Endodermal cell (in vitro differentiated cells): ENCODE measurements at regions not wholly inside any gene's neighbourhood (a gene's known extent, or its start where the extent isn't known, plus 50 kb on each side); places are given as distances from the start of the nearest gene placed in this dataset.
A peak's percentile ranks its signal among the peaks of the same experiment; 100 is the strongest.

Source experiments
- DNase-seq: peaks from one replicate; pipeline ENCODE4 v3.0.0-alpha.2; 2017
- H3K27ac ChIP-seq: 2 replicates; pipeline ENCODE4 v1.5.1; 2013; ENCODE audit warnings: mild to moderate bottlenecking, low read depth, low read length, moderate library complexity
- H3K27me3 ChIP-seq: 2 replicates; pipeline ENCODE4 v1.6.1; 2013; ENCODE audit warnings: mild to moderate bottlenecking, low read length, moderate library complexity; ENCODE audit not compliant: insufficient read depth, control insufficient read depth, poor library complexity, severe bottlenecking
- H3K36me3 ChIP-seq: 2 replicates; pipeline ENCODE4 v1.7.0; 2013; ENCODE audit warnings: mild to moderate bottlenecking, low read length, moderate library complexity; ENCODE audit not compliant: control insufficient read depth, insufficient read depth
- H3K4me1 ChIP-seq: one replicate; pipeline ENCODE4 v1.7.0; 2013; ENCODE audit warnings: low read length; ENCODE audit not compliant: control insufficient read depth, insufficient read depth
- H3K4me3 ChIP-seq: 2 replicates; pipeline ENCODE4 v1.5.1; 2013; ENCODE audit warnings: mild to moderate bottlenecking, low read length, moderate library complexity
- H3K9ac ChIP-seq: 2 replicates; pipeline ENCODE4 v1.6.1; 2013; ENCODE audit warnings: mild to moderate bottlenecking, low read length, moderate library complexity; ENCODE audit not compliant: poor library complexity, severe bottlenecking; ENCODE audit errors: extremely low read depth
- H3K9me3 ChIP-seq: 2 replicates; pipeline ENCODE4 v1.6.1; 2013; ENCODE audit warnings: mild to moderate bottlenecking, low read length, moderate library complexity; ENCODE audit not compliant: control insufficient read depth
- H3K27ac Mint-ChIP-seq: 2 replicates; pipeline ENCODE4 v1.8.0; 2020; ENCODE audit warnings: mixed read lengths
- H3K27me3 Mint-ChIP-seq: 2 replicates; pipeline ENCODE4 v1.8.0; 2021; ENCODE audit warnings: mild to moderate bottlenecking, mixed read lengths; ENCODE audit not compliant: insufficient read depth
- H3K36me3 Mint-ChIP-seq: 2 replicates; pipeline ENCODE4 v1.8.0; 2020; ENCODE audit warnings: low read depth, mixed read lengths
- H3K4me1 Mint-ChIP-seq: 2 replicates; pipeline ENCODE4 v1.8.0; 2020; ENCODE audit warnings: mixed read lengths
- H3K4me3 Mint-ChIP-seq: 2 replicates; pipeline ENCODE4 v1.8.0; 2020; ENCODE audit warnings: mild to moderate bottlenecking, moderate library complexity, mixed read lengths
- H3K9me3 Mint-ChIP-seq: 2 replicates; pipeline ENCODE4 v1.8.0; 2020; ENCODE audit warnings: mild to moderate bottlenecking, mixed read lengths
- WGBS, 2 experiments: methylation state at CpG; one replicate each; pipeline versions ENCODE4 v1.1.5 to v1.1.7; 2013; ENCODE audit warnings: missing lambda C conversion rate in 2 of 2, mixed read lengths in 1 of 2; ENCODE audit not compliant: insufficient coverage in 1 of 2, insufficient read length in 1 of 2; 5-methylcytosine and 5-hydroxymethylcytosine counted together
- TF ChIP-seq, protein P1 (sequence below): fragments of 200-600 bp; sonication (generic); conservative IDR thresholded peaks from 2 replicates; pipeline ENCODE4 v1.5.0; 2021; ENCODE audit warnings: antibody characterized with exemption, mild to moderate bottlenecking

DNA sequence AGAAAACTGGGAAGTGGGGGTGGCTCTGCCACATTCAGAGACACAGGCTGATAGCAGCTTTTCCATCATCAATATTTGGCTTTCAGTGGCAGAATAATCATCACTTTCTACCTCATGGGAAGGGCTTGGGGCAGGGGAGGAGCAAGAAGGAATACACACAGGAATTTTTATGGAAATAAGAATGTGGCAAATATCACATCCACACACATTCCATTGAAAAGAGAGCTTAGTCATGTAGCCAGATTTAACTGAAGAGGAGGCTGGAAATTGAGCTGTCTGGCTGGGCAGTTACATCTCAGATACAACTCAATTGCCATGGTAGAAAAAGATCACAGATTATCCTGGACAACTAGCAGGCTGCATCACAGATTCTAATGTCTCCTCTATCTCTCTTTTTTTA lies 1474.0 kb upstream of the ACVR2A start:
- no peak overlapping the region for H3K27ac ChIP-seq
- no peaks in the 10 kb centered on the region for H3K27me3 ChIP-seq
- H3K4me1 ChIP-seq = no peaks in the 10 kb centered on the region
- no peaks in the 10 kb centered on the region for H3K9me3 ChIP-seq
- H3K9ac ChIP-seq = no peak overlapping the region
- no peaks in the 10 kb centered on the region for H3K36me3 Mint-ChIP-seq
- no peak overlapping the region for H3K4me3 ChIP-seq
- no peaks in the 10 kb centered on the region for H3K4me1 Mint-ChIP-seq
- H3K36me3 ChIP-seq = no peaks in the 10 kb centered on the region
- DNase-seq = no peak
- TF ChIP-seq, protein P1, sequence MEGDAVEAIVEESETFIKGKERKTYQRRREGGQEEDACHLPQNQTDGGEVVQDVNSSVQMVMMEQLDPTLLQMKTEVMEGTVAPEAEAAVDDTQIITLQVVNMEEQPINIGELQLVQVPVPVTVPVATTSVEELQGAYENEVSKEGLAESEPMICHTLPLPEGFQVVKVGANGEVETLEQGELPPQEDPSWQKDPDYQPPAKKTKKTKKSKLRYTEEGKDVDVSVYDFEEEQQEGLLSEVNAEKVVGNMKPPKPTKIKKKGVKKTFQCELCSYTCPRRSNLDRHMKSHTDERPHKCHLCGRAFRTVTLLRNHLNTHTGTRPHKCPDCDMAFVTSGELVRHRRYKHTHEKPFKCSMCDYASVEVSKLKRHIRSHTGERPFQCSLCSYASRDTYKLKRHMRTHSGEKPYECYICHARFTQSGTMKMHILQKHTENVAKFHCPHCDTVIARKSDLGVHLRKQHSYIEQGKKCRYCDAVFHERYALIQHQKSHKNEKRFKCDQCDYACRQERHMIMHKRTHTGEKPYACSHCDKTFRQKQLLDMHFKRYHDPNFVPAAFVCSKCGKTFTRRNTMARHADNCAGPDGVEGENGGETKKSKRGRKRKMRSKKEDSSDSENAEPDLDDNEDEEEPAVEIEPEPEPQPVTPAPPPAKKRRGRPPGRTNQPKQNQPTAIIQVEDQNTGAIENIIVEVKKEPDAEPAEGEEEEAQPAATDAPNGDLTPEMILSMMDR = no peak
- H3K4me3 Mint-ChIP-seq = no peak overlapping the region
- no peaks in the 10 kb centered on the region for H3K27me3 Mint-ChIP-seq
- H3K9me3 Mint-ChIP-seq = peaks cover 16% of the 10 kb centered on the region
- H3K27ac Mint-ChIP-seq = peak overlapping the region; percentile 11

DNA sequence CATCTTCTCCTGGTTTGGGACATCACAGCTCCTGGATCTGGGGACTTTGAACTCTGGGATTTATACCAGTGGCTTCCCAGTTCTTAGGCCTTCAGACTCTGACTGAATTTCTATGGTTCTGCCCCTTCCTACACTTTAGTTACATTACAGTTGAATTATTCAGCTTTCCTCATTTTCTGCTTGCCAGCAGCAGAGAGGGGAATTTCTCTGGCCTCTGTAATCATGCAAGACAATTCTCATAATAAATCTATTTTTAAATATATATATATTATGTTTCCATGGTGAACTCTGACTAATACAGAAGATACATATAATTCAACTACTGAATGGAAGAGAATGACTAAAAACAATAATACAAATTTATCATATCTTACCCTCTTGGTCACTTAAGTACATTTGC lies 1478.6 kb upstream of the ACVR2A start:
- H3K9me3 Mint-ChIP-seq = peaks cover 7% of the 10 kb centered on the region
- H3K27ac ChIP-seq = no peak overlapping the region
- no peaks in the 10 kb centered on the region for H3K9me3 ChIP-seq
- H3K27me3 Mint-ChIP-seq = no peaks in the 10 kb centered on the region
- no peaks in the 10 kb centered on the region for H3K27me3 ChIP-seq
- H3K9ac ChIP-seq = no peak overlapping the region
- no peak overlapping the region for H3K4me3 ChIP-seq
- H3K27ac Mint-ChIP-seq = no peak overlapping the region
- no peak overlapping the region for H3K4me3 Mint-ChIP-seq
- H3K36me3 ChIP-seq = no peaks in the 10 kb centered on the region
- H3K36me3 Mint-ChIP-seq = no peaks in the 10 kb centered on the region
- H3K4me1 Mint-ChIP-seq = no peaks in the 10 kb centered on the region
- DNase-seq = no peak
- TF ChIP-seq, protein P1 = no peak
- H3K4me1 ChIP-seq = no peaks in the 10 kb centered on the region

DNA sequence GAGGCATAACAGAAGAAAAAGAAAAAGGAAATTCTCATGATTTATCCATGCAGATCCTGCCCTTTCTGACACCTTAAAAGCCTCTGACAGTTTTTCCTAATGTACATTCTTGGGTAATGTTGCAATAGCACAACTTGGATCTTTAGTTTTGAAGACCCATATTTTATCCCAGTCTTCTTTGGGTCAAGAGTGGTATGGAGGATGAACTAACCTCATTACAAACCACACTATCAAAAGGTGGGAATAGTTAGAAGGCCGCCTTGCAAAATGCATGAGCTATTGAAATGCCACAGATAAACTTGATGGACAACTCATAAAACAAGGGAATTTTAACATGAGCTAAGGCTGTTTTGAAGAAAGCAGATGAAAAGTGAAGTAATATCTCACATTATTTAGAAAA lies 1479.8 kb upstream of the ACVR2A start:
- Mint-ChIP-seq H3K27me3 (no peaks in the 10 kb centered on the region), H3K4me3 (no peak overlapping the region), H3K27ac (no peak overlapping the region), H3K4me1 (peaks cover 4% of the 10 kb centered on the region), H3K9me3 (no peaks in the 10 kb centered on the region), H3K36me3 (no peaks in the 10 kb centered on the region)
- no peak for DNase-seq
- 80% methylated on average over 1 of the region's 1 CpG; no CpG with 5 or more reads in 1 of the 2 experiments for WGBS, 2 experiments
- H3K9me3 ChIP-seq = no peaks in the 10 kb centered on the region
- H3K27me3 ChIP-seq = no peaks in the 10 kb centered on the region
- no peak overlapping the region for H3K4me3 ChIP-seq
- H3K27ac ChIP-seq = no peak overlapping the region
- TF ChIP-seq, protein P1 = no peak
- no peak overlapping the region for H3K9ac ChIP-seq
- no peaks in the 10 kb centered on the region for H3K4me1 ChIP-seq
- H3K36me3 ChIP-seq = no peaks in the 10 kb centered on the region
